HG03064 (cell line): ENCODE measurements at regions not wholly inside any gene's neighbourhood (a gene's known extent, or its start where the extent isn't known, plus 50 kb on each side); places are given as distances from the start of the nearest gene placed in this dataset.

ENCODE experiments used
- ATAC-seq: cut with Tn5 transposase; IDR thresholded peaks from one replicate; pipeline ENCODE4 v1.9.1; 2021; ENCODE audit warnings: low read depth; ENCODE audit not compliant: unreplicated experiment

DNA sequence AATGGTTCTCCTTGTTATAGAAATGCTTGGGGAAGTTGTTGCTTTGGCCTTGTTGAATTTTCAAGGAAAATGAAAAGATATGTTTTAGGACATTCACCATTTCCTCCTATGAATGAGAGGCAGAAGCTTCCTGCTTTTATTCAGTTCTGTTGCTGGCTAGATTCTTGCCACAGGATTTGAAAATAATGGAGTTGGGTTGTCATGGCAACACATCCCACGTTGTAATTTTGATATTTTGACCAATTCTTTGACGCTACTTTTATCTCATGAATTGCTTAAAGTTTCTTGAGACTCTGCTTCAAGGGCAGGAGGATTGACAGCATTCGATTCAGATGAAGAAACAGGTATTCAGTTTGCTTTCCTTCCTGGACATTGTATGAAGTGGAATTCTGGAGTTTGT, 331.5 kb downstream of the PRDM2 start:
- no peak for ATAC-seq

DNA sequence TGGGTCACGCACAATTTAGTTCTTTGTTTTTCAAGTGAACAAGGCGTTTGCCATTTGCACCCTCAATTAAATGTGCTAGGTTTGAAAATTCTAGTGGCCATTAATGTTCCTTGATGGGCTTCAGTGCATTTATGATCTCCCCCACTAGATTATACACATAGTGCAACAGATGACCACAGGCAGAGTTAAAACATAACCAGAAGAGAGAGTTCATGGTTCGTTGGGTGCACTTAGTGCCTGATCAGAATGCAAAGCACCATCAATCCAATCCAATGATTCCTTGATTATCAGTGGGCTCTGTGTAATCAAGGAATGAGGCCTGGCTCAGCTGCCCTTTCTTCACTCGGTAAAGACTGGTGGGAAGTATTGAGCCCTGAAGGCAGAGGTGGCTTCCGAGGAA, 334.5 kb downstream of the PRDM2 start:
- no peak for ATAC-seq

DNA sequence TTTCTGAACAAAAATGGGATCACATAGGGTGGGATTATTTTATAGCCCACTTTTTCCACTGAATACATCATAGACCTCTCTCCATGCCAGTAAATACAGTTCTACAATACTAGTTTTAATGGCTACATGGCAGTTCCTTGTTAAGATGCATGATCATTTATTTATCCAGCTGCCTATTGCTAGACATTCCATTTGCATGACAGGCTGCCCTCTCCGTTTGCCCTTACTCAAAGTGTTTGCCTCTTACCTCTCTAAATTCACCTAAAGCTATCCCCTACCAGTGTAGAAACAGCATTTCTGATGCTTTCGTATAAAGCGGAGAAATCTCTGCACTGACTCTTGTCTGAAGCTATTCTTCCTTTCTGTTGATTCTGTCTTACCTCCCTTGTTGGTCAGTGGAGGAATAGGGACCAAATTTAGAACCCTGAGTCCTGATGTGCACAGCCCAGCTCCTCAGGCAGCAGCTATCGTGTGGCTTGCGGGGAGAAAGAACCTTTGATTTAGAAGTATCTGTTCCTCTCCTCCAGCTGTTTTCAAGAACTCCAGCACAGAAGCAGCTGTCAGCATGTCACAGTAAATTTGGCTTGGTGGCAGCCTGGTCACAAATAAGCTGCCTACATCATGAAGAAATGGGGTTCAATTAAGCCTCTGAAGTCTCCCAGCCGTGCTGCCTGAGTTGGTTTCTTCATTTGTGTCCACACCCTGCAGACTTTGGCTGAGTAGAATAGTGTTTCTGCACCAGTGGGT, 337.3 kb downstream of the PRDM2 start:
- ATAC-seq: no peak

DNA sequence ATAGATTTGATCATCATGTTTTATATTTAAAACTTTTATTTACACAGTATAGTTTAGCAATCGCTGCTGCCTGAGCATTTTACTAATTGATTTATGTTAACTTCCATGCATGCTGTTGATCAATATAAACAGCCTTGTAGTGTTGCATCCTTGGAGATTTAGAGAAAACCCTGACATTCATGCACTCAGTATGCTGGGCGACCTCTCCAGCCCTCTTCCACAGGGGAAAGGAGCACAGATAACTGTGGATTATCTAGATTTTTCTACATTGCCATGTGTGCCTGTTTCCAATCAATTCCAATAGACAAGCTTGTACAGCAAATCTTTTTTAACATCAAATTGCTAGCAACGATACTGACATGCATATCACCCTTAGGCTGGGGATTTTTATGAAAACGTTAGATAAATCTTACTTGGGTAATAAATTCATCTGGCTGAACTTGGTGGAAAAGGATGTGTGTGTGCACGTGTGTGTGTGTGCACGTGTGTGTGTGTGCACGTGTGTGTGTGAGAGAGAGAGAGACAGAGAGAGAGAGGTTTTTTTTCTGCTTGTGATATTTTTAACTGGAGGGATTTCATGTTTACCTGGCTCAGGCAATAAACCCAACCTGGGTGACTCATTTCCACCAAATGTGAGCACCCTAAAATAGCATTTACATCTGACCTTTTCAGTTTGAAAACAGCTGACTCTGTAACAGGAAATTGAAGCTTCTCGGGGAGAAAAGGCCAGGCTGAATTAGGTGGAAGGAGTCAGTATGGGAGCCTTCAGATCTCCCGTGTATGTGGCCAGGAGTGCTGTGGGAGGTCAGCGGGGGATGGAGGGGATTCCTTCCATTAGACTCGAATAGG, 339.8 kb downstream of the PRDM2 start:
- no peak for ATAC-seq

DNA sequence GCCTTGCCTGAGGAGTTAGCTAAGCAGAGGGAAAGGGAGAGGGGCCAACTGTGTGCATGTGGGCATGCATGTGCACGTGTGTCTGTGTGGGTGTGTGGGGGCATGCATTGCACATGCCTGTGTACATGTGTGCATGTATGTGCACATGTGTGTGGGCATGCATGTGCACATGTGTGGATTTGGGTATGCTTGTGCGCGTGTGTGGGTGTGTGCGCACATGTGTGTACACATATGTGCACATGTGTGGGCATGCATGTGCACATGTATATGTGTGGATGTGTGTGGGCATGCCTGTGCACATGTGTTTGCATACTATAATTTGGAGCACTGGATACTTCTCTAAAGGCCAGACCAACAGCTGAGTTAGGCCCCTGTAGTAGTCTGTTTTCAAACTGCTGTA, 350.0 kb downstream of the PRDM2 start:
- ATAC-seq: no peak

DNA sequence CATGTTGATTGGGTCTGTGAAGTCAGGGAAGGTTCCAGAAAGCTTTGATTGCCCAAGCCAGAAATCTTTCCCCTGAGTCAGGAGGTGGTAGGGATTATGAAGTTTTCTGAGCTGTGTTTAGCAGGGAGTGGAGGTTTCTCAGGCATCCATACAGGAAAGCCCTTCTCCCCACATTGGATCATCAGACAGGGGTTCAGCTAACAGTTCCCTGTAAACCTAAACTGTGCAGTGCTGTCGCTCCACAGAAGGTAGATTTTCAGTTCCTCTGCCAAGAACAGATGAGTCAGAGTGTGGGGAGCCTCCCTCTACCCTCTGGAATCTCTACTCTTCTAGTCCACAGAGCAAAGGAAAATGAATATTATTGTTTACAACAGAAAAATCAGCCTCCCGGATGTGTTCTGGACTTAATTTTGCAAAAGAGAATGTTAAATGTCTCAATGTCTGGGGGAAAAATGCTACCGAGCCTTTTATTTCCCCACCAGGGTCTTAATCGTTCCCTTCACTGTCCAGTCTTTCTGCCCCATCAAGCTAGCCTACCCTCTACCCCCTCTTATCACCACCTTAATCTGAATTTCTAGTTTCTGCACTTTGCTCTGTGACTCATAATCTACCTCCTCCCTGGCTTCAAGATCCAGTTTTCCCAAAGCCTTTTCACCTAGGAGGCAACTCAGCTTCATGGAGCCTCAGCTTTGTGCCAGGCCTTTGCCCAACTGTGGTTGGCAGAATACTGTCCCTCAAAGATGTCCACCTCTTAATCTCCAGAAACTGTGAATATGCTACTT, 355.6 kb downstream of the PRDM2 start:
- no peak for ATAC-seq

DNA sequence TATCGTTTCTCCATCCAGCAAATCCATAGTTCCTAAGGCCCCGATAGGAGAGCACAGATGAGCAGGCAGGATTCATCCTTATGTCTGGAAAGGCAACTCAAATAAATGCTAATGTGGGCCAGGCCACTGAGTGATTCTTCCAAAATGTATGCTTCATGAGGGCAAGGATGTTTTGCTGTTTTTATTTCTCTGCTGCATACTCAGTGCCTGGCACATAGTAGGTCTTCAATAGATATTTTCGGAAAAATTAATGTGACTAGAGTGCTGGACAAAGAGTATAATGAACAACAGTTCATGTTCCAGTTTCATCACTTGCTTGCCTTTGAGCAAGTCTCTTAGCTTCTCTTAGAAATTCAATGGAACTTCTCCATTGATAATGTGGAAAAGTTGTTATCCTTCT, 357.7 kb downstream of the PRDM2 start:
- no peak for ATAC-seq

DNA sequence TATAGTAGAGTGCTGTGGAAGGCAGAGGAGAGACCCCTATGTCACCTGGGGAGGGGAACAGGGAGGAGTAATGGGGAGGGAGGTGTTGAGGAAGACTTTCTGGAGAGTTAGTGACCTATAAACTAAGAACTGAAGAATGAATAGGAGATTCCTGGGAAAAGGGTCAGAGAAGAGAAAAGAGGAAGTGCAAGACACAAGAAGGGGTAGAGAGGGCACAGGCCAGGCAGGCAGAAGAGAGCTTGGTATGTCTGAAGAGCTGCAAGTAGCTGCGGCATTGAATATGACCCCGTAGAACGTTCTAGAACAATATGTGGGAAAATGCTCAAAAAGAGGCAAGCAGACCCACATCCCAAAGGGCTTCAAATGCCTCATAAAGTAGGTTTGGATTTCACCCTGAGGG, 361.2 kb downstream of the PRDM2 start:
- no peak for ATAC-seq

DNA sequence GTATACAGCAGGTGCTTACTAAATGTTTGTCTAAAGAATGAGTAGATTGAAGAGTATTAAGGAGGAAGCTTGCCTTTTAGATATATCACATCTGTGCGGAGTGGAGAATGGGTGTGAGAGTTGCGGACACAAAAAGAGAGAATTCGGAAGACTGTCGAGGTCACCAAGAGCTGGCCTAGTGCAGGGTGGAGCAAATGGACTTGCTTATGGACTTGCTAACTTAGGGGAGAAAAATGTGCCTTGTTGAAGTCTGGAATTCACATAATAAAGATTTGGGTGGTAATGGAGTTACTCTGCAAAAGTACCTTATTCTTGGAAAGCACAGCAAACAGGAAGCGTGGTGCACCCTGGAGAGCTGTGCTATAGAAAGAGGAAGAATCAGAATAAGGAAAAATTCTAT, 361.7 kb downstream of the PRDM2 start:
- no peak for ATAC-seq

DNA sequence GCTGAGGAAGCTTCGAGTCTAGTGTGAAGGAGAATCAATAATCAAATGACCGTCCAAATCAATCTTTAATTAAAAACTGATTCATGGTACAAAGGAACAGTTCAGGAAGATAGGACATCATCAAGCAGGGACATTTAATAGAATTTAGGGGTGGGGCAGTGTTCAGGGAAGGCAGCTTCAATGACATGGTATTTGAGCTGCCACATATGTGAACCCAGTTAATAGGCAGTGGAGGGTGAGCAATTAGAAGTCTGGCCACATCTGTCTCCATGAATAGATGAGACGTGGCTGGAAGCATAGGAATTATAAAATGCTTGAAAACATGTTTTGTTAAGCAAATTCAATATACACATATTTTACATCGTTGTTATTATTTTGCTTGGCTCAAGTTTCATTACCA, 362.7 kb downstream of the PRDM2 start:
- ATAC-seq: no peak

DNA sequence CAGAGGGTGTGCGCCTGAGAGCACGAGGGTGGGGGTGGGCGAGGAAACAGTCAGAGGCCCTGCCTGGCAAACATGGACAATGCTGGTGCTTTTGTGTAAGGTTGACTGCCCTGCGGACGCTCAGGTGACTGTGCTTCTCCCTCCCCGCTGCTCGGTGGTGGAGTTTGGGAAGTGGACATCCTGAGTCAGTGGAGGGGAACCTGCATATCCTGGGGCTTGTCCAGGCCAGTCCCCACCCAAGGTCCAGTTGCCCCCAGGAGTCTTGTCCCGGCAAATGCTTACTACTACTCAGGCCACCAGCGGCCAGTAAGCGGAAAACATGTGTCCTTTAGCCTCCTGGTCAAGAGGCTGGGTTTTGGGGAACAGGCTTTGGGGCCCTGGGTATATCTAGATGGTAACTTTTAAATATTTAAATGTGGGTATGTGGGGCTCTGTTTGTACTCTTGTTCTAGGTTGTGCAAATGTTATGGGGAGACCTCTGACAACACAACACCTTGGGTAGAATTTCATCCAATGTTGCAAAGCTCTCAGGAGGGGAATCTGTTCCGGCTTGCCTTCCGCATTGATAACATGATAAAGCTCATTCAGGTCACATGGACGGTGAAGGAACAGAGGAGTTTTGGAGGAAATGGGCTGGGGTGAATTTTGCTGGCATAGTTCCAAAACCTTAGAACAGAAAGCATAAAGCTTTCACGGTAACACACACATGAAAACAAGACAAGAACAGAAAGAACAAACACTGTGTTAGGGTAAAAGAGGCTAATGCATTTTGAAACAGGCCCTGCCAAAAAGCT, 364.9 kb downstream of the PRDM2 start:
- no peak for ATAC-seq

DNA sequence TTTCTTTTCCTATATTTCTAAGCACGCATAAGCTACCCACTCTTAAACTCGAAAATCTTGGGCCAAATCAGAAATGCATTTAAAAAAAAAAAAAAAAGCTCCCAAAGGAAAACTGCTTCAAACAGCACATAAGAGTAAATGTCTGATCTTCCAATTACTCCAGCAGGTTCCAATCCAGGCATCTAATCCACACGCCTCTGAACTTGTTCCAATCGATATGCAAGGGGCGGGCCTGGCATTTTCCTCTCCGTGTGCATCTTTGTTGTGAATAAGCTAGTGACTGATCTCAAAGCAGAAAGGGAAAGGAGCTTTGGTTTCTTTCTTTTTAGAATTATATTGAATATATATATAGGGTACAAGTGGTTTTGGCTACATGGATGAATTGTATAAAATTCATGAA, 365.5 kb downstream of the PRDM2 start:
- no peak for ATAC-seq

DNA sequence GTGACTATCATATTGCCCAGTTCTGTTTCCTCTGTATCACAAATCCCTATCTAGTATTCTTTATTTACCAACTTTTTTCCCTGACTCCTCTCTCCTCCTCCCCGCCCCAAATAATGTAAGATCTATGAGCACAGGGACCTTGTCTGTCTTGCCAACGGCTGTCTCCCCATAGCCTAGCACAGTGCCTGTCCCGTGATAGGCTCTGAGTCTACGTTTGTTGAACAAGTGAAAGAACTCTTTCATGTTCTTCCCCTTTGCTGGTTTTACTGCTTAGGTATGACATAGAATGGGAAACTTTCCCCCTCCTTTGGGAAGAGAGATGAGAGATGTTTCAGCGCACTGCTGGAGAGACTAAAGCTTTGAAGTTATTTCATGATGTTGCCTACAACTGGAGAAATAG, 367.0 kb downstream of the PRDM2 start:
- no peak for ATAC-seq

DNA sequence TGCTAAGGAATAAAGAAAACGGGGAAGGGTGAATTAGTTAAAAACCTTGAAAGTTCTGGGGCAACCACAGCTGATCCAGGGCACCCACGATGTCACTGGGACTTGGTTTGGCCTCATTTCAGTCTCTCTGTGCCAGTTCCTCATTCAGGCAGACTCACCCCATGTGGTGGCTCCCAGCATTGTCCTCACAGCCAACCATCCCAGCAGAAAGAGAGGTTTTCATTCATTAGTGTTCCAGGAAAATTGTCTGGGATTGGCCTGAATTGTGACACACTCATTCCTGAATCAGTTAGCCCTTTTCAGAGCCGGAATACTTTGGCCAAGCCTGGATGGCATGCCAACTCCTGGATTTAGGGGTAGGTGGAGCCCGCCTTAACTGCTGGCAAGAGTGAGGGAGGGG, 367.7 kb downstream of the PRDM2 start:
- ATAC-seq: no peak

DNA sequence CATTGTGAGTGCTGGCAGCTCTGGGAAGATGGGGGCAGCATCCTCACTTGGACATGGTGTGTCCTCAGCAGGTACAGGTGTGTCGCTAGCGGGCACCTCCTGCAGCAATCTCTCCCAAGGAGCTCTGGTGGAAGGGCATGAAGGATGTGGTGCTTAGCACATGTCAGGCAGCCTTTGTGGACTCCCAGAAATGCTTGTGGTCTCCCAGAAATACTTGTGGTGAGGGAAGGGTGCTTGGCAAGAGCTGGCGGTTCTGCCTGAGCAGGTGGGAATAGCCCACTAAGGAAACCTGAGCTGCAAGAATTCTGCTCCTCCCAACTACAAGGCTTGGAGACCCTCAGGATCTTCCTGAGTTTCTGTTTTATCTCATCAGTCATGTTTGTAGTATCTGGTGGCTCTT, 371.6 kb downstream of the PRDM2 start:
- no peak for ATAC-seq

DNA sequence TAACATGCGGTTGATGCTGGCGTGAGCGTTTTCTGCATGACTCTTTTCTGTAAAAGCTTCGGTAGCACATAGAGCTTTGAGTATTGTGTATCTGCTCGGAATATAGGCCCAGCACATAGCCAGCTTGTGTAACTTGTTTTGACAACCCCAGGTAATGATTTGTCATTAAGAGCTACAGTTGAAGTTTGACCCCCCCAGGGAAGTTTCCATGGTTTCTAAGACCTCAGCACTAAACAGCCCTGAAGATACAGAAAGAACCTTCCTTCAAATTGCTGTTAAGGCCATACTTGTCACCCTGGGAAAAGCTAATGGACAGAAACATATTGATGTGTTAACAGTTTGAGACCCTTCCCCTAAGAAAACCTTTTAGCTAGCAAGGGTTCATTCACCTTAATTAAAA, 380.7 kb downstream of the PRDM2 start:
- no peak for ATAC-seq

DNA sequence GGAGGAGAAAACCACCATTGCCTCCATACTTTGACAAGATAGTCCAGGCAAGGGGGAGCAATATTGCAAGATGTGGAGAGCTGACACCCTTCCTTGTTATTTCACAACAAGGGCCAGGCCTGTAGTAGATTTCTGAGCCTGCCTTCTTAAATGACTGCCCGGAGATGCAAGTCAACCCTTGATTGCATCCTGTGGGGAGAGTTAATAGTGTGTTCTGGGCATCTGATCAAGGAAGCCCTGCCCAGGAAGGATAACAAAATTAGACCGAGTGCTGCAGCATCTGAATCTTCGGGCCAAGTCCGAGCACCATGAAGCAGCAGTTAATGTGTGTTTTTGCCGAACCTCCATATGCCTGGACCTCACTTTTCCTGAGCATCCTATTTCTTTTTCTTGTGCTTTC, 382.3 kb downstream of the PRDM2 start:
- ATAC-seq: no peak

DNA sequence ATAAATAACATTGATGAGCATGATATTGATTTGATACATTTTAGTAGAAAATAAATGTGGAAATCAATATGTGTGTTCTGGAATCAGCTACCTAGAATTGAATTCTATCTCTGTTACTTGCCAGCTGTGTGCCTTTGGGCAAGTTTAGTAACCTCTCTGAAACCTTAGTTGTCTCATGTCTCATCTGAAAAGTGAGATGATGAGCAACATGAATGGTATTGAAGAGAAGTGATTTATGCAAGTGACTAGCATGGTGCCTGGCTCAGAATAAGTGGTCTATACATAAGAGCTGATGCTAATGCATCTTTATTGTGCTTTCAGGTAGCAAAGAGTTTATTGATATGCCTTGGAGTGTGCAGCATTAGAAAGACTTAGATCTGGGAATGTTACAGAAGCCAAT, 383.3 kb downstream of the PRDM2 start:
- ATAC-seq: no peak

DNA sequence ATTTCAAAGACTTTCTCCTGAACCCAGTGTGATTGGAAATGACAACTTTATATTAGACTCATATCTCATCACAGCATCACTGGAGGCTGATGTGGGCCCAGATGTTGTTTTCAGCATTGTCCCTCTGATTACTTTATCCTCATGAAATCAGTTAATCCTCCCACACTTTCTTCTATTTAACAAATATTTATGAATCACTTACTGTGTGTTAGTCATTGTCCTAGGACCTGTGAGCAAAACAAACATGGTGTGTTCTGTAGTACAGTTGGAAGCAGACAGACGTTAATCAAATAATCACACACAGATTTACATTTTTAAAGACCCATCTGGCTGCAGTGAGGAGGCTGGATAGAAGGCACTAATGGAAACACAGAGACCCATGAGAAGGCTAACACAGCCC, 383.7 kb downstream of the PRDM2 start:
- ATAC-seq: no peak

DNA sequence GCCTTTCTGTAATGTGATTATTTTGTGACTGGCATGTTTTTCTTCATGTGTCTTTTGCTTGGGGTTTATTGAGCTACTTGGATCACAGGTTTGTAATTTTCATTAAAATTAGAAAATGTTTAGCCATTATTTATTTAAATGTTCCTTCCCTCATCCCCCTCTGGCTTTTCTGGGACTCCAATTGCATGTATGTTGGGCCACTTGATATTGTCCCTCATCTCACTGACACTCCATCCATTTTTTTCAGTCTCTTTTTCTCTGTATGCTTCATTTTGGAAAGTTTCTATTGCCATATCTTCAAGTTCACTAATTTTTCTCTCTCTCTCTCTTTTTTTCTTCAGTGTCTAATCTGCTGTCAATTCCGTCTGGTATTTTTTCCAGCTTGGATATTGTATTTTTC, 390.1 kb downstream of the PRDM2 start:
- ATAC-seq: no peak

DNA sequence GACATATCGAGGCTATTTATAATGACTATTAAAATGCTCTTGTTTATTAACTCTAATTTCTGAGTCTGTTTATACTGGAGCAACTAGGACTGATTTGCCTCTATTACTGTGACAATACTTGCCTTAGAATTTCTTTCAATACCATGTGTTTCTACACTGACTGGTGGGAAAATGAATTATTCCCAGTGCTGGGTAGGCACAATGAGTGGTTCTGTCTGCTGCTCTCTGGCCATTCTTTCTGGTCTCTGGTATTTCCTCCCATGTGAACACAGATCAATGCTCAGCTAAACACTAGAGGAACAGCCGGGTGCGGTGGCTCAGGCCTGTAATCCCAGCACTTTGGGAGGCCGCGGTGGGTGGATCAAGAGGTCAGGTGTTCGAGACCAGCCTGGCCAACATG, 390.5 kb downstream of the PRDM2 start:
- no peak for ATAC-seq
